Activated CD8-positive, alpha-beta T cell treated with anti-CD3 and anti-CD28 coated beads, Interleukin-2, amount 10 ng/mL, durations not matched to agents 7 days and 5 days (primary cell): ENCODE measurements at regions not wholly inside any gene's neighbourhood (a gene's known extent, or its start where the extent isn't known, plus 50 kb on each side); places are given as distances from the start of the nearest gene placed in this dataset.
"Not testable (repeated sequence)": the region's sequence is repeated elsewhere in the genome, so short reads cannot be mapped to it uniquely, and the experiment has no call there.

Experiments
- ATAC-seq: fragments of 150-1000 bp; cut with Tn5 transposase; one replicate; pipeline ENCODE4 v1.10.0; 2021; ENCODE audit warnings: moderate library complexity
- CTCF ChIA-PET: fragments of 350-600 bp; sonication (Branson Sonifier 250); formaldehyde crosslinking; loops from one replicate; lab custom pipeline; 2021; ENCODE audit warnings: antibody characterized with exemption; lab: Charles Lee
- POLR2A ChIA-PET: fragments of 350-600 bp; sonication (Branson Sonifier 250); formaldehyde crosslinking; loops from one replicate; lab custom pipeline; 2021; ENCODE audit warnings: antibody characterized with exemption; lab: Charles Lee
- DNase-seq: peaks from one replicate; pipeline ENCODE4 v3.0.0-alpha.2; 2020
- H3K27ac Mint-ChIP-seq: one replicate; pipeline ENCODE4 v1.8.0; 2021; ENCODE audit warnings: mild to moderate bottlenecking, mixed read lengths
- H3K27me3 Mint-ChIP-seq: one replicate; pipeline ENCODE4 v1.8.0; 2021; ENCODE audit warnings: low read depth, mixed read lengths
- H3K36me3 Mint-ChIP-seq: one replicate; pipeline ENCODE4 v1.8.0; 2021; ENCODE audit warnings: low read depth, mixed read lengths
- H3K4me1 Mint-ChIP-seq: one replicate; pipeline ENCODE4 v1.8.0; 2021; ENCODE audit warnings: low read depth, mixed read lengths
- H3K4me3 Mint-ChIP-seq: one replicate; pipeline ENCODE4 v1.8.0; 2021; ENCODE audit warnings: mild to moderate bottlenecking, mixed read lengths
- H3K9me3 Mint-ChIP-seq: one replicate; pipeline ENCODE4 v1.8.0; 2022; ENCODE audit warnings: mixed read lengths; ENCODE audit not compliant: insufficient read depth

GRCh38 chr6:113366505-113366904 lies 490.6 kb upstream of the MARCKS start:
- no peak for DNase-seq

DNA sequence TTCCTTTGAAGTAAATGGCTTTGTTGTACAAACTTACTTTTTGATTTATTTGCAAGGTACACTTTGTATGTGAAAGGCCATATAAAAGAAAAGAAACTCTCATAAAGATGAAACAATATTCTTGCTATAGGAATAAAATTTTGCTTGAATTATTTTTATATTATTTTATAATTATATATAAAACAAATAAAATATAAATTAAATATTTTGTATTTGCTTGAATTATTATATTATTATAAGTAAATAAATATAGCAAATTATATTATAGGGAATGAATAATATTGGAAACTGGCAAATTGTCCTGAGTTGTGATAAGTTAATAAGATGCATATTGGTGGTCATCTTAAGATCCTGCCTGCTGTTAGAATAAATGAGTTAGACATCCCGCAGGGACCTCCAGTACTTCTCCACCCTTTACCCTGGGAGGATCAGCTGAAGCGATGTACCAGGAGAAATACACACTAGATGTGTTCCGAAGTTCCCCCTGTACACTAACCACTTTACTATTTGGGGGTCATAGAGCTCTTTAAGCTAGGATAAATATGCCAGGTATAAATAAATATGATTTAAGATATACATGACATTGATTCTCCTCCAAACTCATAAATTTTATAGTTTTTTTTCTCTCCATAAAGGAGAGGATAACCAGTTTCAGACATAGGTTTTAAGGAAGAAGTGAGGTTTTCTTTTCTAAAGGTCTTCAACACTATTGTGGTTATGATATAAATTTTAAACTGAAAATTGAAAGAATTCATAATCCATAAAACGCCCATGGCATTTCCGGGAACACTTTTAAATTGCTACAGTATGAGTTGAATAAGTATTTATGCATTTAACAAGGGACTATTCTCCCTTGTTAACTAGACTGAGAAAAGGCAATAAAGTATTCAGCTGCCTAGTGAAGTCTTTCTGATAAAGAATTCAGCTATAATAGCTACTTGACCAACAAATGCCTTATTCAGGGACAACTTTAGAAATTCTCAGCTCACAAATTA lies 486.3 kb upstream of the MARCKS start:
- Mint-ChIP-seq H3K4me1 (no peaks in the 10 kb centered on the region), H3K27me3 (no peaks in the 10 kb centered on the region), H3K36me3 (no peaks in the 10 kb centered on the region), H3K4me3 (no peak overlapping the region), H3K9me3 (no peaks in the 10 kb centered on the region), H3K27ac (no peak overlapping the region)
- ATAC-seq (no peak), DNase-seq (no peak)
- CTCF ChIA-PET = interaction anchor here (1.2 kb wide), 1 partner anchor 65 kb away, joined by 3 read pairs; no protein-coding TSS in a partner anchor
- POLR2A ChIA-PET = no interaction called here

More at GRCh38 chr6:113366505-113366904, 490.6 kb upstream of the MARCKS start:
- ATAC-seq = no peak
- H3K9me3 Mint-ChIP-seq = no peaks in the 10 kb centered on the region
- no peaks in the 10 kb centered on the region for H3K27me3 Mint-ChIP-seq
- H3K36me3 Mint-ChIP-seq = no peaks in the 10 kb centered on the region
- no peaks in the 10 kb centered on the region for H3K4me1 Mint-ChIP-seq
- ChIA-PET POLR2A (no interaction called here), CTCF (no interaction called here)
- no peak overlapping the region for H3K4me3 Mint-ChIP-seq
- no peak overlapping the region for H3K27ac Mint-ChIP-seq

GRCh38 chr6:113375466-113375865 lies 481.7 kb upstream of the MARCKS start:
- ATAC-seq, POLR2A ChIA-PET, H3K27me3 Mint-ChIP-seq, H3K9me3 Mint-ChIP-seq, H3K36me3 Mint-ChIP-seq, H3K4me1 Mint-ChIP-seq, DNase-seq, CTCF ChIA-PET, H3K27ac Mint-ChIP-seq, H3K4me3 Mint-ChIP-seq: not testable (repeated sequence)

GRCh38 chr6:113375950-113376846 lies 480.9 kb upstream of the MARCKS start:
- H3K27me3 Mint-ChIP-seq = no peaks in the 10 kb centered on the region
- ChIA-PET CTCF (no interaction called here), POLR2A (no interaction called here)
- no peaks in the 10 kb centered on the region for H3K4me1 Mint-ChIP-seq
- DNase-seq (no peak), ATAC-seq (no peak)
- no peaks in the 10 kb centered on the region for H3K9me3 Mint-ChIP-seq
- no peak overlapping the region for H3K4me3 Mint-ChIP-seq
- no peaks in the 10 kb centered on the region for H3K36me3 Mint-ChIP-seq
- no peak overlapping the region for H3K27ac Mint-ChIP-seq

GRCh38 chr6:113376847-113377165 lies 480.3 kb upstream of the MARCKS start:
- ATAC-seq = no peak
- POLR2A ChIA-PET = no interaction called here
- CTCF ChIA-PET = no interaction called here
- Mint-ChIP-seq H3K27ac (no peak overlapping the region), H3K4me3 (no peak overlapping the region), H3K4me1 (no peaks in the 10 kb centered on the region), H3K9me3 (no peaks in the 10 kb centered on the region), H3K36me3 (no peaks in the 10 kb centered on the region), H3K27me3 (no peaks in the 10 kb centered on the region)
- no peak for DNase-seq

DNA sequence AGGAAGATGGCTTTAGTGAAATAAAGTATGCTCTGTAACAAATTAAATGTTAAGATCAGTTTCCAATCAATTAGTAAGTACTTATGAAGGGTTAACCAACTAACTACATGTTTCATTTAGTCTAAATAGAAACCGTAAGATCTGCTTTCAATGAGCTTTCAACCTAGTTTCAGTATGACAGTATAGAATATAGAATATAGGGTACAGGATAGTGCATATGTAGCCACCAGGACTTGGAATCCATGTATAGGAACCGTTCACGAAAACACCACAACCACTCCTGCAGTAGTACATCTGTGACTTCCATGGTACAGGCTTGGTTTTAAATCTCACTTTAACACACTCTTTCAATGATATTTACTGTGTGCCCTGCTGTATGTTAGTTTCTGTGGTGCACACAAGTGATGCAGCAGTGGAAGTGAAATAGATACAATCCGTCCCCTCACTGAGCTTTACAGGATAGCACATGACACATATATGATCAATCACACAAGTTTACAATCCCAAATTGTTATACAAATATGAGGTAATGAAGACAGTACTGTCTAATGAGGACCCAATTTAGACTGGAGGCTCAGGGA lies 479.7 kb upstream of the MARCKS start:
- DNase-seq = no peak
- Mint-ChIP-seq H3K4me1 (no peaks in the 10 kb centered on the region), H3K9me3 (no peaks in the 10 kb centered on the region), H3K4me3 (no peak overlapping the region), H3K27me3 (no peaks in the 10 kb centered on the region), H3K36me3 (no peaks in the 10 kb centered on the region), H3K27ac (no peak overlapping the region)
- ChIA-PET POLR2A (no interaction called here), CTCF (no interaction called here)
- no peak for ATAC-seq

DNA sequence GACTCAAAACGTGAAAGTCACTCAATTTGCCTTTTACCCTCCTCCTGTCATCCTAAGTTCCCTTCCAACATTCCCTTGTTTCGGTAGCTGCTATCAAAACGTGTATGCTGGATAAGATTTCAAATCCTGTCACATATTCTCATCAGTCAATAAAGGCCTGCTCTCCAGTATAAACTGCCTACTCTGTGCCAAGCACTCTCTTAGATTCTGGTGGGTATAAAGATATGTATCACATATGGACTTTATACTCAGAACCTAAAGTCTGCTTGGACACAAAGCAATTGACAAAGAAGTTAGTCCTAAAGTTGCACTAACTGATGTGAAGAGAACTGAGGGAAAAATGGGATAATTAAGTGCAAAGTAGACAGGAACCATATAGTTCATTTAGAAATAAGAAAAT lies 476.6 kb upstream of the MARCKS start:
- DNase-seq = no peak
- no peaks in the 10 kb centered on the region for H3K4me1 Mint-ChIP-seq
- ChIA-PET POLR2A (interaction anchor here (0.6 kb wide), 1 partner anchor 84 kb away, joined by 4 read pairs; no protein-coding TSS in a partner anchor), CTCF (no interaction called here)
- no peaks in the 10 kb centered on the region for H3K27me3 Mint-ChIP-seq
- H3K27ac Mint-ChIP-seq = no peak overlapping the region
- ATAC-seq = no peak
- H3K9me3 Mint-ChIP-seq = no peaks in the 10 kb centered on the region
- H3K36me3 Mint-ChIP-seq = no peaks in the 10 kb centered on the region
- H3K4me3 Mint-ChIP-seq = no peak overlapping the region

- no peak overlapping the region for H3K4me3 Mint-ChIP-seq
- no peaks in the 10 kb centered on the region for H3K27me3 Mint-ChIP-seq
- CTCF ChIA-PET = no interaction called here
- H3K27ac Mint-ChIP-seq = no peak overlapping the region
- H3K36me3 Mint-ChIP-seq = no peaks in the 10 kb centered on the region
- DNase-seq (no peak), ATAC-seq (no peak)
- no peaks in the 10 kb centered on the region for H3K4me1 Mint-ChIP-seq
- H3K9me3 Mint-ChIP-seq = no peaks in the 10 kb centered on the region
- POLR2A ChIA-PET = no interaction called here
These were observed 475.9 kb upstream of the MARCKS start for GRCh38 chr6:113381232-113381631.

GRCh38 chr6:113381959-113382358 lies 475.2 kb upstream of the MARCKS start:
- ATAC-seq (no peak), DNase-seq (no peak)
- CTCF ChIA-PET = no interaction called here
- H3K36me3 Mint-ChIP-seq = no peaks in the 10 kb centered on the region
- no peaks in the 10 kb centered on the region for H3K27me3 Mint-ChIP-seq
- no peak overlapping the region for H3K4me3 Mint-ChIP-seq
- no peaks in the 10 kb centered on the region for H3K4me1 Mint-ChIP-seq
- no peak overlapping the region for H3K27ac Mint-ChIP-seq
- POLR2A ChIA-PET = no interaction called here
- H3K9me3 Mint-ChIP-seq = no peaks in the 10 kb centered on the region

DNA sequence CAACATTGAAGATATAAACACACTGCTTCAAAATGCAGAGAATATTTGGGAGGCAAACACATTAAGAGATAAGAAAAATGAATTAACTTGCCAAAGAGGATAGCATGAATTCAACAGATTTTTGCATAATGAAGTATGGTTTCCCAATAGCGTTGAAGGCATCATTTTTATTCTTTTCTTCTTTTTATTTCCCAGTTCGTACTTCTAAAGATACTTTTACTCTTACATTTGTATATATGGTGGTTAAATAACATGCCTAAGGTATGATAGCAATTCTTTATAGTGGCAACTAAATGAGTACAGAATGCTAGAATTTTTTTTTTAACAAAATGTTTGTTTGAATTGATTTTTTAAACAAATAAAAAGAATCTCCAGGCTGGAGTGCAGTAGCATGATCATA lies 473.4 kb upstream of the MARCKS start:
- Mint-ChIP-seq H3K4me1 (no peaks in the 10 kb centered on the region), H3K9me3 (no peaks in the 10 kb centered on the region)

DNA sequence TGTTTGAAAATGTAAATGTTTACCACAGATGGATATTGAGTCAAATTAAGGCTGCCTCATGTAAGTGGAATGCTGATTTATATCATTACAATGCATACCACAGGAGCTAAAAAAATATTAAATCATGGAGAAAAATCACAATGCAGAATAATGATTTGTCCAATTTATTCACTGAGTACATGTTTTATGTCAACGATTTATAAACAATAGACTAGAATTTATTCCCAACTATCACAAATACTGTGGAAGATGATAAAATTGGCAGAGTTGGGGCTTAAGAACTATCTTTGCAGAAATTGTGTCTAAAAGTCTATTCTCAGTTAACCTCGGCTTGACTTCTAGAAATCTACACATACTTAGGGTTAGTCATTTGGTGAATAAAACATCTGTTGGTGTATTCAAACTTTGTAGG lies 472.1 kb upstream of the MARCKS start:
- no peak overlapping the region for H3K27ac Mint-ChIP-seq
- ATAC-seq (no peak), DNase-seq (no peak)
- no peaks in the 10 kb centered on the region for H3K27me3 Mint-ChIP-seq
- no peaks in the 10 kb centered on the region for H3K4me1 Mint-ChIP-seq
- H3K9me3 Mint-ChIP-seq = no peaks in the 10 kb centered on the region
- no peaks in the 10 kb centered on the region for H3K36me3 Mint-ChIP-seq
- H3K4me3 Mint-ChIP-seq = no peak overlapping the region
- ChIA-PET POLR2A (no interaction called here), CTCF (interaction anchor here (0.6 kb wide), 1 partner anchor 43 kb away, joined by 3 read pairs; no protein-coding TSS in a partner anchor)

More for the DNA sequence above, 473.4 kb upstream of the MARCKS start:
- no peak overlapping the region for H3K27ac Mint-ChIP-seq
- CTCF ChIA-PET = no interaction called here
- H3K27me3 Mint-ChIP-seq = no peaks in the 10 kb centered on the region
- H3K4me3 Mint-ChIP-seq = no peak overlapping the region
- DNase-seq (no peak), ATAC-seq (no peak)
- H3K36me3 Mint-ChIP-seq = no peaks in the 10 kb centered on the region
- POLR2A ChIA-PET = no interaction called here
